IPS-18a (cell line): ENCODE measurements at regions not wholly inside any gene's neighbourhood (a gene's known extent, or its start where the extent isn't known, plus 50 kb on each side); places are given as distances from the start of the nearest gene placed in this dataset.

ENCODE experiments used
- H3K27ac ChIP-seq: one replicate; pipeline ENCODE4 v1.5.1; 2013; ENCODE audit warnings: low read length
- H3K27me3 ChIP-seq: one replicate; pipeline ENCODE4 v1.6.1; 2013; ENCODE audit warnings: mild to moderate bottlenecking, low read length; ENCODE audit not compliant: control insufficient read depth, insufficient read depth
- H3K36me3 ChIP-seq: one replicate; pipeline ENCODE4 v1.6.1; 2013; ENCODE audit warnings: low read depth, low read length; ENCODE audit not compliant: control insufficient read depth
- H3K4me1 ChIP-seq: one replicate; pipeline ENCODE4 v1.6.1; 2013; ENCODE audit warnings: low read depth, low read length; ENCODE audit not compliant: control insufficient read depth
- H3K4me3 ChIP-seq: one replicate; pipeline ENCODE4 v1.5.1; 2013; ENCODE audit warnings: low read length
- H3K9ac ChIP-seq: one replicate; pipeline ENCODE4 v1.6.1; 2013; ENCODE audit warnings: mild to moderate bottlenecking, low read length, moderate library complexity
- H3K9me3 ChIP-seq: one replicate; pipeline ENCODE4 v1.6.1; 2013; ENCODE audit warnings: low read depth, low read length; ENCODE audit not compliant: control insufficient read depth

GRCh38 chr3:146796078-146796477 lies 190.9 kb upstream of the PLSCR5 start:
- H3K9ac ChIP-seq = no peak overlapping the region
- H3K9me3 ChIP-seq = no peaks in the 10 kb centered on the region
- peaks cover 4% of the 10 kb centered on the region for H3K4me1 ChIP-seq
- no peaks in the 10 kb centered on the region for H3K27me3 ChIP-seq
- H3K4me3 ChIP-seq = no peak overlapping the region
- H3K36me3 ChIP-seq = no peaks in the 10 kb centered on the region
- H3K27ac ChIP-seq = no peak overlapping the region

- H3K4me3 ChIP-seq = no peak overlapping the region
- H3K27ac ChIP-seq = no peak overlapping the region
- peaks cover 33% of the 10 kb centered on the region for H3K4me1 ChIP-seq
- no peaks in the 10 kb centered on the region for H3K27me3 ChIP-seq
- H3K9ac ChIP-seq = no peak overlapping the region
- no peaks in the 10 kb centered on the region for H3K36me3 ChIP-seq
- H3K9me3 ChIP-seq = no peaks in the 10 kb centered on the region
These were observed 178.3 kb upstream of the PLSCR5 start for GRCh38 chr3:146783446-146783845.

- no peak overlapping the region for H3K9ac ChIP-seq
- no peaks in the 10 kb centered on the region for H3K27me3 ChIP-seq
- H3K9me3 ChIP-seq = no peaks in the 10 kb centered on the region
- no peaks in the 10 kb centered on the region for H3K36me3 ChIP-seq
- H3K27ac ChIP-seq = no peak overlapping the region
- H3K4me1 ChIP-seq = peaks cover 37% of the 10 kb centered on the region
- peak overlapping the region; percentile 11 for H3K4me3 ChIP-seq
These were observed 176.5 kb upstream of the PLSCR5 start for GRCh38 chr3:146781606-146782005.

GRCh38 chr3:146781059-146781458 lies 175.9 kb upstream of the PLSCR5 start:
- no peaks in the 10 kb centered on the region for H3K9me3 ChIP-seq
- H3K4me3 ChIP-seq = peak overlapping the region; percentile 11
- no peak overlapping the region for H3K27ac ChIP-seq
- peaks cover 37% of the 10 kb centered on the region for H3K4me1 ChIP-seq
- H3K36me3 ChIP-seq = no peaks in the 10 kb centered on the region
- H3K27me3 ChIP-seq = no peaks in the 10 kb centered on the region
- no peak overlapping the region for H3K9ac ChIP-seq

GRCh38 chr3:146780251-146780650 lies 175.1 kb upstream of the PLSCR5 start:
- Histone ChIP-seq H3K4me3 (no peak overlapping the region), H3K36me3 (no peaks in the 10 kb centered on the region), H3K27ac (no peak overlapping the region), H3K9me3 (no peaks in the 10 kb centered on the region), H3K9ac (no peak overlapping the region), H3K4me1 (peaks cover 32% of the 10 kb centered on the region), H3K27me3 (no peaks in the 10 kb centered on the region)

GRCh38 chr3:146777941-146778340 lies 172.8 kb upstream of the PLSCR5 start:
- peaks cover 27% of the 10 kb centered on the region for H3K4me1 ChIP-seq
- H3K27ac ChIP-seq = no peak overlapping the region
- no peaks in the 10 kb centered on the region for H3K9me3 ChIP-seq

GRCh38 chr3:146772211-146772743 lies 167.1 kb upstream of the PLSCR5 start:
- Histone ChIP-seq H3K27me3 (no peaks in the 10 kb centered on the region), H3K4me3 (no peak overlapping the region), H3K4me1 (no peaks in the 10 kb centered on the region), H3K36me3 (no peaks in the 10 kb centered on the region), H3K9me3 (no peaks in the 10 kb centered on the region), H3K9ac (no peak overlapping the region), H3K27ac (no peak overlapping the region)

More at GRCh38 chr3:146777941-146778340, 172.8 kb upstream of the PLSCR5 start:
- Histone ChIP-seq H3K9ac (no peak overlapping the region), H3K4me3 (no peak overlapping the region), H3K27me3 (no peaks in the 10 kb centered on the region), H3K36me3 (no peaks in the 10 kb centered on the region)

- Histone ChIP-seq H3K27ac (no peak overlapping the region), H3K9ac (no peak overlapping the region), H3K4me3 (no peak overlapping the region), H3K4me1 (no peaks in the 10 kb centered on the region), H3K36me3 (no peaks in the 10 kb centered on the region), H3K27me3 (no peaks in the 10 kb centered on the region), H3K9me3 (no peaks in the 10 kb centered on the region)
These were observed 165.7 kb upstream of the PLSCR5 start for GRCh38 chr3:146770881-146771280.

GRCh38 chr3:146770301-146770700 lies 165.2 kb upstream of the PLSCR5 start:
- no peak overlapping the region for H3K27ac ChIP-seq
- no peak overlapping the region for H3K9ac ChIP-seq
- no peak overlapping the region for H3K4me3 ChIP-seq
- no peaks in the 10 kb centered on the region for H3K36me3 ChIP-seq
- no peaks in the 10 kb centered on the region for H3K9me3 ChIP-seq
- no peaks in the 10 kb centered on the region for H3K27me3 ChIP-seq
- H3K4me1 ChIP-seq = no peaks in the 10 kb centered on the region

GRCh38 chr3:146757759-146758158 lies 152.6 kb upstream of the PLSCR5 start:
- Histone ChIP-seq H3K36me3 (no peaks in the 10 kb centered on the region), H3K9me3 (no peaks in the 10 kb centered on the region), H3K27ac (no peak overlapping the region), H3K9ac (no peak overlapping the region), H3K27me3 (no peaks in the 10 kb centered on the region), H3K4me1 (no peaks in the 10 kb centered on the region), H3K4me3 (no peak overlapping the region)

- H3K4me1 ChIP-seq = peaks cover 5% of the 10 kb centered on the region
- no peak overlapping the region for H3K4me3 ChIP-seq
- H3K9me3 ChIP-seq = no peaks in the 10 kb centered on the region
- no peak overlapping the region for H3K9ac ChIP-seq
- no peaks in the 10 kb centered on the region for H3K27me3 ChIP-seq
- no peaks in the 10 kb centered on the region for H3K36me3 ChIP-seq
- H3K27ac ChIP-seq = no peak overlapping the region
These were observed 145.1 kb upstream of the PLSCR5 start for GRCh38 chr3:146750196-146750595.

GRCh38 chr3:146747928-146748327 lies 142.8 kb upstream of the PLSCR5 start:
- Histone ChIP-seq H3K9ac (no peak overlapping the region), H3K36me3 (no peaks in the 10 kb centered on the region)

More at GRCh38 chr3:146747928-146748327, 142.8 kb upstream of the PLSCR5 start:
- Histone ChIP-seq H3K4me1 (peaks cover 5% of the 10 kb centered on the region), H3K9me3 (no peaks in the 10 kb centered on the region), H3K27ac (no peak overlapping the region), H3K27me3 (no peaks in the 10 kb centered on the region), H3K4me3 (no peak overlapping the region)
